ENCODE measurements at regions not wholly inside any gene's neighbourhood (a gene's known extent, or its start where the extent isn't known, plus 50 kb on each side); places are given as distances from the start of the nearest gene placed in this dataset.

GRCh38 chr2:103293742-103294077 lies 531.9 kb downstream of the TMEM182 start:
- TF ChIP-seq CTCF (IDR thresholded peaks at IDR 0.05; ENCODE audit: insufficient read depth, low read depth, low read length) (no peak), EZH2 (IDR thresholded peaks at IDR 0.05; ENCODE audit: insufficient read depth, low read length) (no peak)

All from astrocyte (in vitro differentiated cells and primary cell).